ENCODE measurements at regions not wholly inside any gene's neighbourhood (a gene's known extent, or its start where the extent isn't known, plus 50 kb on each side); places are given as distances from the start of the nearest gene placed in this dataset.

GRCh38 chr16:80387318-80387921 is 153.4 kb upstream of the DYNLRB2 start:
- no peak for TF ChIP-seq CTCF (IDR thresholded peaks at IDR 0.05; ENCODE audit: low read length, missing control alignments)
- no peak for DNase-seq (ENCODE audit: low read depth)
- no peak overlapping the region for H3K4me3 ChIP-seq (replicated peaks; ENCODE audit: low read depth, low read length)

- H3K4me3 ChIP-seq (replicated peaks; ENCODE audit: low read depth, low read length), result no peak overlapping the region
- no peak for DNase-seq (ENCODE audit: low read depth)
- TF ChIP-seq CTCF (IDR thresholded peaks at IDR 0.05; ENCODE audit: low read length, missing control alignments), result no peak
These were observed 155.9 kb upstream of the DYNLRB2 start for GRCh38 chr16:80384862-80385261.

GRCh38 chr16:80380514-80380913 is 160.3 kb upstream of the DYNLRB2 start:
- TF ChIP-seq CTCF (IDR thresholded peaks at IDR 0.05; ENCODE audit: low read length, missing control alignments), result no peak
- no peak overlapping the region for H3K4me3 ChIP-seq (replicated peaks; ENCODE audit: low read depth, low read length)
- no peak for DNase-seq (ENCODE audit: low read depth)

GRCh38 chr16:80377096-80377956 is 163.5 kb upstream of the DYNLRB2 start:
- DNase-seq (ENCODE audit: low read depth), result no peak

GRCh38 chr16:80375973-80376372 is 164.8 kb upstream of the DYNLRB2 start:
- no peak overlapping the region for H3K4me3 ChIP-seq (replicated peaks; ENCODE audit: low read depth, low read length)
- TF ChIP-seq CTCF (IDR thresholded peaks at IDR 0.05; ENCODE audit: low read length, missing control alignments), result no peak
- no peak for DNase-seq (ENCODE audit: low read depth)

More at GRCh38 chr16:80377096-80377956, 163.5 kb upstream of the DYNLRB2 start:
- H3K4me3 ChIP-seq (replicated peaks; ENCODE audit: low read depth, low read length), result no peak overlapping the region
- no peak for TF ChIP-seq CTCF (IDR thresholded peaks at IDR 0.05; ENCODE audit: low read length, missing control alignments)

GRCh38 chr16:80375513-80375912 is 165.3 kb upstream of the DYNLRB2 start:
- no peak for DNase-seq (ENCODE audit: low read depth)
- no peak for TF ChIP-seq CTCF (IDR thresholded peaks at IDR 0.05; ENCODE audit: low read length, missing control alignments)
- no peak overlapping the region for H3K4me3 ChIP-seq (replicated peaks; ENCODE audit: low read depth, low read length)
